ENCODE measurements at regions not wholly inside any gene's neighbourhood (a gene's known extent, or its start where the extent isn't known, plus 50 kb on each side); places are given as distances from the start of the nearest gene placed in this dataset.
"Not testable (repeated sequence)": the region's sequence is repeated elsewhere in the genome, so short reads cannot be mapped to it uniquely, and the experiment has no call there.

- DNase-seq = no peak
Observed at GRCh38 chr5:67612961-67613360, 416.4 kb upstream of the CD180 start.

- no peak for DNase-seq
Observed at GRCh38 chr5:67610186-67610912, 413.8 kb upstream of the CD180 start.

DNA sequence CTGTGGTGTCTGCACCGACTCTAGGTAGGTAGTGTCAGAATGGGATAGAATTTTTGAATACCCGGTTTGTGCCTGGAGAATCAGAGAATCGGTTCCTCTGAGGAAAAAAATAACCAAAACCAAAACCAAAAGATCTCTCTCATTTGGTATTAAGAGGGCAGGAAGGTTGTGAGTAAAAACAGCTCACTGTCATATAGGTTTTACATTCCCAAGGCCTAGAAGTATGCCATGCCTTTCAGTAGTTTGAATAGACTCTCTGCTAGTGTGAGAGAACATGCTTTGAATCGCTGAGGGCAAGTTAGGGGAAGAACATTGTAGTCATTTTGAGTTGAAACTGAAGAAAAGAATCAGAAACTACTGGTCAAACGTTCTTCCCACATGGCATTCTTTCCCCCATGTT lies 411.4 kb upstream of the CD180 start:
- DNase-seq = no peak

DNA sequence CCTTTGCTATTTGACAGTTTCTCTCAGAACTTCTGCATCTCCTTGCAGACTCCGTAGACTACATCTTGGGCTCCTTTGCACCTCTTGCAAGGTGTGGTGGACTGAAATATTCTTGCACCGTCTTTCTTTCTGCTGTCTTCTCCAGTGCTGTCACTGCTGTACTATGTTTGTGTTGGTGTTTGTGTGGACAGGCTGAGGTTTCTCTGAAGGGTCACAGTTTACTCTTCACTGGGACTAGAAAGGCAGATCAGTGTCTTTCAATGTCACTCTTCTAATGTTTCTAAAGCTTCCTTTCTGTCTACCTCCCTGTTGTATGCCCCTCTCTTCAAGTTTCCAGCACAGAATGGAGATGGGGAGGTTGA lies 410.0 kb upstream of the CD180 start:
- DNase-seq = no peak

- no peak for DNase-seq
Observed at GRCh38 chr5:67605730-67606585, 409.4 kb upstream of the CD180 start.

GRCh38 chr5:67591491-67591890 lies 394.9 kb upstream of the CD180 start:
- DNase-seq = no peak

GRCh38 chr5:67588389-67588788 lies 391.8 kb upstream of the CD180 start:
- DNase-seq = no peak

DNA sequence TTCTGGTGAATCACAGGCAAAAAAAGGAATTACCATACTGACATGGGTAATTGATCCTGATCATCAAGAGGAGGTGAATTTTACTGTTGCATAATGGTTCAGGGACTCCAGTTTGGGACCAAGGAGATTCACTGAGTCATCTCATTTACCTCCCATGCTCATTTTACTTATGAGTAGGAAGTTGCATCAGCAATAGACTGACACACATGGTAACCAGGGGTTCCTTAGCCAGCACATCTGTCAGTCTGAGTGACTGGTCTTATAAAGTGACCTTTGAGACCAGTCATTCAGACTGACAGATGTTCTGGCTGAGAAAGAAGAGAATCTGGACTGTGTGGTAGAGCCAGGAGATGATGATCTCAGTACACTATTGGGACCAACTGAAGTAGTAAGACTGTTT lies 384.6 kb upstream of the CD180 start:
- no peak for DNase-seq

DNA sequence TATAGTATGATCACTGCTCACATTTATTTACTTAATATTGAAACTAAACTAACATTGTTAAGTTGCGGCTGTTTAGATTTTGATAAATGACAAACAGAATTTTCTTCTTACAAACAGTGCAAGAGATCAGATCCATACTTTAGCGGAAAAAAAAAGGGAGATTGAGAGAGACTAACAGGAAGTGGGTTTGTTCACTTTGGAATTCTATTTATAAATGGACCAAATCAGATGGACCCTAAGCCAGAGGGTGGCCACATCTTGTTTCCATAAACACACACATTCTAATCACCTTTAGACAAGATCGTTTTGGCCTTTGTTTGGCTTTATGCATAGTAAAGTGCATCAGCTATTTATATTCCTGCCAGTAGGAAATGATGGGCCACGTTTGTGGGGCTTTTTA lies 381.4 kb upstream of the CD180 start:
- DNase-seq = no peak

DNA sequence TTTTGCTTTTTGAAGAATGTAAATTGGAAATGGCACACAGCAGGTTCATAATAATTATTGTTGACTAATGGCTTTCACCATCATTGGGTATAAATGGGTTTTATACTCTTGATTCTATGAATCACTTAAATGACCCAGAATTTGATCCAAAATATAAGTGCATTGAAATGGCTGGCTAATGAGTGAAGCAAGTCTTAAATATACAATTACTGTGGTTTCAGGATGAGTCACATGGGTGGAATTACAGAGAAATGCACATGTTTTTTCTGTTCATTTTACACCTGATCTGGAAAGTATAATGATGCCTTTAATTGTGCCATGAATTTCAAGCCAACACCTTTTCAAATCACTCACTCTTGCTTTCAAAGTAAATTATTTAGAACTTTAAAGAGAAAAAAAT lies 380.8 kb upstream of the CD180 start:
- no peak for DNase-seq

- DNase-seq = no peak
Observed at GRCh38 chr5:67576112-67576511, 379.5 kb upstream of the CD180 start.

- no peak for DNase-seq
Observed at GRCh38 chr5:67575087-67575486, 378.5 kb upstream of the CD180 start.

DNA sequence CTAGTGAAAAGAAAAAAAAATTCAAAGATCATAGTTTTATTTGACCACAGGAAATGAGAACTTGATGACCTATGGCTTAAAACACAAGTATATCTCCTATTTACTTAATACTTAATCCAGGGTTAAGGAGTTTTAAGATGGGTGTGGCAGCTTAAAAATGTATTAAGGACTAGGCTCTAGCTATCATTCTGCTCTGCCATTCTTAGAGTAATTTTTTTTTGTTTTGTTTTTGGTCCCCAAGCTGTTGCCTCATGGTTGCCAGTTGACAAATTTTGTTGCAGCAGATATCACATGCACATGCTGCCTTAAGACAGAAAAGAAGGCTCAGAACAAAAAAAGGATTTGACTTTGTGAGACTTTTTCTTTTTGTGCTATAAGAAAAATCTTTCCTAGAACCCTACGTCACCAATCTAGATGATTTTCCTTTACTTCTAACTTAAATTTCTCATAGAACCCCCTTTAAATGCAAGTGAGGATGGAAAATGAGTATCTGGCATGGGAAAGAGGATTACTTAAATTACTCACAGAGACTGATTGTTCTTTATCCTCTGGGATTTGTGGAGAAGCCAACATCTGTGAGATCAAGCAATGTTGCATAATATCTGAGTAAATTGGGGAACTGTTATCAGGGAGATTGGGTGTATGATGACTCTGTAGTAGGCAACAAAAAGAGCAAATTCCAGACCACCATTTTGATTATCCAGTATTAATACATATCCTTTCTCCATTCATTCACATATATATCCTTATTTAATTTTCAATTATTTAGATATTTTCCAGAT lies 364.7 kb upstream of the CD180 start:
- no peak for DNase-seq

- no peak for DNase-seq
Observed at GRCh38 chr5:67552773-67553172, 356.2 kb upstream of the CD180 start.

DNA sequence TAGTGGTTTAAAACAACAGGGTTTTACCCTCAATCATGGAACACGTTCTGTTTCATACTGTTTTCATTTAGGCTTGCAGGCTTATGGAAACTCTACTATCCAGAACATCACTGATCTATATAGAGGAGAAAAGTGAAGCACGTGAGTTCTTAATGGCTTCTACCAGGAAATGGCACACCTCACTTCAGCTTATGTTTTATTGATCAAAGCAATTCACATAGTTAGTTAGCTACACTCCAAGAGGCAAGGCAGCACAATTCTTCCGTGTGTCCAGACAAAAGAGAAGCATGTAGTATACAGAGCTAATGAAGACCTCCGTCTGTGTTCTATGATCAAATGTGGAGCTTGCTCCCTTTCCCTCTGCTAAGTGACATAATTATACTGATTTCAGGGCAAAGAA lies 353.3 kb upstream of the CD180 start:
- DNase-seq = no peak

DNA sequence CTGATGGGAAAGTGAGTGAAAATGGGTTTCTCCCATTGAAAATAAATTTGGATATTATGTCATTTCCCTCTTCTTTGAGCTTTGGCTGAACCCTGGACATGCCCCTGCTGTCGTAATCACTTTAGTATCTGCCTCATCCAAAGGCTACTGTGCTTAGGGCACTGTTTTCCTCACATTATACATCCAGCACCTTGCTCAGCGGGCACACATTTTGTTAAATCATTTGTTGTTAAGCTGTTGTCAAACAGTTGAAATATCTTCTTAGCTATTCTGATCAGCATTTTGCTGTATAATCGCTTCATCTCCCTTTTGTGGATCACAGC lies 352.7 kb upstream of the CD180 start:
- no peak for DNase-seq

- no peak for DNase-seq
Observed at GRCh38 chr5:67548520-67549295, 352.1 kb upstream of the CD180 start.

DNA sequence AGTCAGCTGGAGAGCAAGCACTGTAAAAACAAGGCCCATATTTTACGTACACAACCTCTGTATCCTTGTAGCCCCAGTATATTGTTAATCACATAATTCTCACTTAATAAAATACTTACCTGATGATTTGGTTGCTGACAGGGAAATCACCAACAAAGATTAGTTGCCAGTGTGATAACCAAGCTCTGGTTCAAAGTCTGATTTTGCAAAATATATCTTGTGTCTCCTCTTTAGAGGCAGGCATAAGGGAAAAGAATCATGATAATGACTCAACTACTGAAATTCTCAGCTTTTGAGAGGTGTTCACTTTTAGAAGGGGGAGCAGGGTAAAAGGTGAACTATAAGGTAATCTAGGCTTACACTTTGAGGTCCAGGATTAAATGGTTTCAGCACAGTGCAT lies 351.1 kb upstream of the CD180 start:
- DNase-seq = no peak

- DNase-seq = not testable (repeated sequence)
Observed at GRCh38 chr5:67544942-67545341, 348.3 kb upstream of the CD180 start.

- no peak for DNase-seq
Observed at GRCh38 chr5:67543720-67544270, 347.2 kb upstream of the CD180 start.

DNA sequence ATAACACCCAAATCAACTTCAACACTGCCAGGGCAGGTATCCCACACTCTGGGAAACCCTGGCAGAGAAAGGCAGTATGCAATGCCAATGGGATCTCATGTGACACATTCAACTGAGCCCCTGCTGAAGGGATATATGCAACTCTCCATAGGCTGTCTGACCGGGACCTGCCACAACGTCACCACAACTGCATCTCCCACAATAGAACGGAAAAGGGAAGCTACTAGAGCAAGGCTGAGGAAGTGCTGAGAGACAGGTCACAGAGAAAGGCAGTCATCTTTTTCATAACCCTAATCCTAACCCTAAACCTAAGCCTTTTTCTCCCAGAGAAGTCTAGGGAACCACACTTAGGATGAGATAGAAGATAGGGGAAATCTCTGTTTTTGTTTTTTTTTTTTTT lies 345.9 kb upstream of the CD180 start:
- DNase-seq = no peak

DNA sequence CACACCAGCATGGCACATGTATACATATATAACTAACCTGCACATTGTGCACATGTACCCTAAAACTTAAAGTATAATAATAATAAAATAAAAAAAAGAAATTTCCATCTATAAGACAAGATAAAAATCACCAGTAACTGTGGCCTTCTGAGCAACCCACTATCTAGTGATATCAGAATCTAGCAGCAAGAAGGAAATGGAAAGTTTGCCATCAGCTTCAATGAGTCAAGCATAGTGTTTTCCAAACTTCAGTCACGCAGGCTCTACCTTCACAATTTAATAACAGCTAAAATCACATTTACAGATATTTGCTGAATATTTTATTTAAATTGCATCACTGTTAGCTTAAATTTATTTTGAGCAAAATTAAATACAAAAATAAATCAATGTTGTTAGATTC lies 345.3 kb upstream of the CD180 start:
- no peak for DNase-seq
